Cerebellar nuclear complex (tissue), 1 donor: ENCODE measurements at regions not wholly inside any gene's neighbourhood (a gene's known extent, or its start where the extent isn't known, plus 50 kb on each side); places are given as distances from the start of the nearest gene placed in this dataset.

Experiments used
- DNase-seq, 2 experiments: peaks; one replicate each; lab custom pipeline; 2025; lab: John Stamatoyannopoulos, UW

DNA sequence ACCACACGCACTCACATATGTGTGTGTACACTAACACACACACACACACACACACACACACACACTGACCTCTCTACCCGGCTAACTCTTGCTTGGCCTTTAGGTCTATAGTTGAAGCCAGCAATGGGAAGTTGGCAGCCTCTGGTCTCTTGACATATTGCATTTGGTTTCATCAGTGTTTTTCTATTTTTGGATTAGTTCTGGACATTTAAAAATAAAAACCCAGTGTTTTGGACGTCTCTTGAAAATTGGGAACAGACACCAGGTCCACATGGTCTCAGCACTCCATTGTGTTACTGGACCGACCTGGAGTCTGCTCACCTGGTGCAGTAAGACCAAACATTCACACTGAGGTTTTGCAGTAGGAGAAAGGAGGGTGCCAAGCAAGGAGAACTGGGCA, 50.4 kb upstream of the AFF3 start:
- DNase-seq = peak; percentile 75 to 78

DNA sequence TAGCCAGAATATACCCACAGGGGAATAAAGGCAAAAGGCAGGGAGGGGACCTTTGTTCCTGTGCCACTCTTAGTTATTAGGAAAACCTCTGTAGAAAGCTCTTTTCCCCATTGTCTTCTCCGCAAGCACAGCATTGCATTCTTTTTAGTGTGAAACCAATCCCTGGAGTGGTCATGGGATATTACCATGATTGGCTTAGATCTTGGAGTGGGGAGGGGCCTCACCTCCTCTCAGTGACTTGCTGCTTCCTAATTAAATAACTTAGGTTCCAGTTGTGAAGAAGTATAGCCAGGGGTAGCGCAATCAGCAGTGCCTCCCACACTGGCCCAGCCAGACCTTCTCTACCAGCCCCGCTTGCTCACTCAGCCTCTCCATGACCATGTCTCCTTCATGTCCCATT, 49.9 kb upstream of the AFF3 start:
- DNase-seq = no peak
